Endothelial cell of umbilical vein (primary cell): ENCODE measurements at regions not wholly inside any gene's neighbourhood (a gene's known extent, or its start where the extent isn't known, plus 50 kb on each side); places are given as distances from the start of the nearest gene placed in this dataset.

ENCODE experiments used
- BruUV-seq: library from RNA; stranded (reverse); fragments of 400-500 nt; replicated peaks from 2 replicates; lab custom pipeline; 2021; lab: Mats Ljungman, UMichigan
- CTCF ChIA-PET: fragments of 300-600, 350-600 bp; sonication (Branson Sonifier 250); formaldehyde crosslinking; loops from one replicate; lab custom pipeline; 2021; ENCODE audit warnings: antibody characterized with exemption, inconsistent platforms; lab: Charles Lee
- POLR2A ChIA-PET: fragments of 300-600, 350-600 bp; sonication (Branson Sonifier 250); formaldehyde crosslinking; loops from one replicate; lab custom pipeline; 2021; ENCODE audit warnings: antibody characterized with exemption, inconsistent platforms; lab: Charles Lee
- DNase-seq: peaks from one replicate; pipeline ENCODE4 v3.0.0-alpha.2; 2011; ENCODE audit warnings: low read depth, low spot score
- FAIRE-seq: peaks from 2 replicates; lab custom pipeline; 2011; peaks lifted over from hg19 to GRCh38; lab: Jason Lieb, UNC
- H2AFZ ChIP-seq: 2 replicates; pipeline ENCODE4 v1.6.0; 2012; ENCODE audit warnings: low read depth, low read length, control low read depth, inconsistent platforms
- H3K27ac ChIP-seq: 2 replicates; pipeline ENCODE4 v1.5.1; 2011; ENCODE audit warnings: low read depth, mild to moderate bottlenecking, control low read depth, low read length, moderate library complexity; ENCODE audit not compliant: insufficient read depth
- H3K27me3 ChIP-seq, 2 experiments: 2 replicates each; pipeline versions ENCODE4 v1.6.0 to v1.6.1; 2011; ENCODE audit warnings: low read length in 2 of 2, mixed read lengths in 1 of 2; ENCODE audit not compliant: control insufficient read depth in 2 of 2, insufficient read depth in 2 of 2
- H3K36me3 ChIP-seq, 2 experiments: 2 replicates in 1 of 2; 3 replicates in 1 of 2; pipeline ENCODE4 v1.5.1; 2011; ENCODE audit warnings: low read length in 2 of 2, mild to moderate bottlenecking in 1 of 2, moderate library complexity in 1 of 2; ENCODE audit not compliant: control insufficient read depth in 2 of 2, insufficient read depth in 2 of 2; ENCODE audit errors: extremely low read depth in 1 of 2
- H3K4me1 ChIP-seq: 3 replicates; pipeline ENCODE4 v1.5.1; 2011; ENCODE audit warnings: mild to moderate bottlenecking, low read length; ENCODE audit not compliant: control insufficient read depth, insufficient read depth; ENCODE audit errors: extremely low read depth
- H3K4me2 ChIP-seq: 2 replicates; pipeline ENCODE4 v1.6.1; 2011; ENCODE audit warnings: low read length, control low read depth, mixed read lengths; ENCODE audit not compliant: insufficient read depth
- H3K4me3 ChIP-seq, 3 experiments: fragments of 200-600 bp in 1 of 3; sonication (generic), shearing (Covaris generic) in 1 of 3; replicated peaks in 1 of 3; 2 replicates each; pipeline ENCODE4 v1.5.1; 2011 to 2016; ENCODE audit warnings: control low read depth in 3 of 3, low read length in 3 of 3, mild to moderate bottlenecking in 2 of 3, inconsistent platforms in 1 of 3, low read depth in 1 of 3, moderate library complexity in 1 of 3; ENCODE audit not compliant: insufficient read depth in 1 of 3
- H3K79me2 ChIP-seq: 2 replicates; pipeline ENCODE4 v1.6.0; 2012; ENCODE audit warnings: low read length, inconsistent platforms; ENCODE audit not compliant: control insufficient read depth, insufficient read depth
- H3K9ac ChIP-seq: replicated peaks from 2 replicates; pipeline ENCODE3; 2011; ENCODE audit warnings: low read length, control low read depth; ENCODE audit not compliant: insufficient read depth; ENCODE audit errors: extremely low read depth
- H3K9me1 ChIP-seq: replicated peaks from 3 replicates; pipeline ENCODE4 v1.6.0; 2011; ENCODE audit warnings: mild to moderate bottlenecking, low read length; ENCODE audit not compliant: control insufficient read depth, insufficient read depth; ENCODE audit errors: extremely low read depth
- H3K9me3 ChIP-seq: replicated peaks from 2 replicates; pipeline ENCODE4 v1.5.1; 2012; ENCODE audit warnings: low read length, inconsistent platforms; ENCODE audit not compliant: control insufficient read depth, insufficient read depth
- H4K20me1 ChIP-seq: replicated peaks from 2 replicates; pipeline ENCODE3; 2011; ENCODE audit warnings: mild to moderate bottlenecking, low read length; ENCODE audit not compliant: control insufficient read depth, insufficient read depth; ENCODE audit errors: extremely low read depth
- CTCF ChIP-seq, 2 donors: IDR thresholded peaks; 1 replicate in 1 of 2; 2 replicates in 1 of 2; pipeline ENCODE4 v1.5.1; 2011; ENCODE audit warnings: low read length in 2 of 2, mild to moderate bottlenecking in 2 of 2, moderate library complexity in 2 of 2, control low read depth in 1 of 2, inconsistent platforms in 1 of 2, low read depth in 1 of 2; ENCODE audit not compliant: insufficient read depth in 1 of 2; ENCODE audit errors: extremely low read depth in 1 of 2
- EZH2 ChIP-seq: IDR thresholded peaks from 2 replicates; pipeline ENCODE4 v1.6.1; 2012; ENCODE audit warnings: borderline replicate concordance, low read depth, mild to moderate bottlenecking, moderate library complexity, low read length, inconsistent platforms; ENCODE audit not compliant: severe bottlenecking
- FOS ChIP-seq: IDR thresholded peaks from 2 replicates; pipeline ENCODE4 v1.6.1; 2011; ENCODE audit warnings: mild to moderate bottlenecking, low read length, moderate library complexity, borderline replicate concordance; ENCODE audit not compliant: insufficient read depth
- GATA2 ChIP-seq: IDR thresholded peaks from 2 replicates; pipeline ENCODE4 v1.7.0; 2011; ENCODE audit warnings: low read depth, mild to moderate bottlenecking, moderate library complexity, mixed read lengths, low read length; ENCODE audit not compliant: insufficient read length, insufficient read depth
- JUN ChIP-seq: IDR thresholded peaks from 2 replicates; pipeline ENCODE4 v1.6.1; 2011; ENCODE audit warnings: borderline replicate concordance, low read depth; ENCODE audit not compliant: insufficient read length, insufficient read depth
- MAX ChIP-seq: IDR thresholded peaks from 2 replicates; pipeline ENCODE4 v1.6.1; 2011; ENCODE audit not compliant: insufficient read depth, insufficient read length
- MYC ChIP-seq: IDR thresholded peaks from one replicate; pipeline ENCODE4 v1.6.1; 2011; ENCODE audit warnings: mild to moderate bottlenecking, low read depth, low read length
- POLR2A ChIP-seq: IDR thresholded peaks from 2 replicates; pipeline ENCODE4 v1.6.1; 2012; ENCODE audit warnings: low read depth, mild to moderate bottlenecking, control low read depth, low read length
- POLR2AphosphoS5 ChIP-seq: IDR thresholded peaks from 2 replicates; pipeline ENCODE4 v1.6.1; 2012; ENCODE audit warnings: low read depth, mild to moderate bottlenecking, control low read depth, low read length, moderate library complexity; ENCODE audit not compliant: insufficient read depth
- dilution Hi-C: fragments of 300-500 bp; cut with MboI; formaldehyde crosslinking; loops from one replicate; pipeline ENCODE4 v1.15.0; 2019; ENCODE audit warnings: low sequenced_read_pairs; ENCODE audit not compliant: extremely low pct_ligation_motif_present
- intact Hi-C: fragments of 100-400 bp; cut with micrococcal nuclease; formaldehyde crosslinking; loops from one replicate; pipeline ENCODE4 v1.10.0; 2022

- dilution Hi-C loops, result no loop called here
- no peaks in the 10 kb centered on the region for H3K36me3 ChIP-seq
- no peaks in the 10 kb centered on the region for H3K4me1 ChIP-seq
- no peak for TF ChIP-seq MAX
- no peak for TF ChIP-seq CTCF (IDR thresholded peaks at IDR 0.05; ENCODE audit: extremely low read depth in 1 of 2, insufficient read depth in 1 of 2, low read depth in 1 of 2, low read length in 2 of 2)
- TF ChIP-seq JUN, result no peak
- no peak for TF ChIP-seq EZH2
- no peak for TF ChIP-seq POLR2AphosphoS5
- no peak for TF ChIP-seq POLR2A
- no peak for TF ChIP-seq GATA2
- no peak for TF ChIP-seq MYC
- TF ChIP-seq FOS, result no peak
- intact Hi-C loops, result no loop called here
- DNase-seq (no peak), FAIRE-seq (no peak)
- no peaks in the 10 kb centered on the region for H4K20me1 ChIP-seq
- ChIA-PET CTCF (interaction anchor here (1.1 to 1.2 kb wide), 2 partner anchors 9 to 11 kb away, joined by 3 read pairs; no protein-coding TSS in a partner anchor), POLR2A (no interaction called here)
- no peaks in the 10 kb centered on the region for H3K79me2 ChIP-seq
- H3K4me2 ChIP-seq, result no peak overlapping the region
- no peak overlapping the region for H3K27ac ChIP-seq
- BruUV-seq, result no TSS peak
- no peak overlapping the region for H3K4me3 ChIP-seq
- H3K9ac ChIP-seq, result no peak overlapping the region
- H3K27me3 ChIP-seq, result no peaks in the 10 kb centered on the region
- H3K9me1 ChIP-seq, result no peaks in the 10 kb centered on the region
- no peaks in the 10 kb centered on the region for H3K9me3 ChIP-seq
- H2AFZ ChIP-seq, result no peak overlapping the region
Observed at GRCh38 chr15:69883306-69883705, 214.4 kb downstream of the TLE3 start.
